Ishikawa (cell line): ENCODE measurements at regions not wholly inside any gene's neighbourhood (a gene's known extent, or its start where the extent isn't known, plus 50 kb on each side); places are given as distances from the start of the nearest gene placed in this dataset.

ENCODE experiments used
- CEBPB ChIP-seq: IDR thresholded peaks from 2 replicates; pipeline ENCODE4 v1.6.1; 2012
- CREB1 ChIP-seq: IDR thresholded peaks from 2 replicates; pipeline ENCODE4 v1.6.1; 2012; ENCODE audit warnings: low read depth
- EGR1 ChIP-seq: IDR thresholded peaks from 2 replicates; pipeline ENCODE4 v1.6.1; 2012
- EP300 ChIP-seq: IDR thresholded peaks from 2 replicates; pipeline ENCODE4 v1.6.1; 2012; ENCODE audit warnings: borderline replicate concordance
- FOXM1 ChIP-seq: IDR thresholded peaks from 2 replicates; pipeline ENCODE4 v1.6.1; 2012; ENCODE audit warnings: low read depth, borderline replicate concordance
- MAX ChIP-seq: IDR thresholded peaks from 2 replicates; pipeline ENCODE4 v1.6.1; 2012
- NFIC ChIP-seq: IDR thresholded peaks from 2 replicates; pipeline ENCODE4 v1.6.1; 2012
- RAD21 ChIP-seq: IDR thresholded peaks from 2 replicates; pipeline ENCODE4 v1.6.1; 2012; ENCODE audit warnings: low read depth
- REST ChIP-seq: IDR thresholded peaks from 2 replicates; pipeline ENCODE4 v1.6.1; 2012; ENCODE audit warnings: low read depth, mild to moderate bottlenecking
- TAF1 ChIP-seq: IDR thresholded peaks from 2 replicates; pipeline ENCODE4 v1.6.1; 2012; ENCODE audit warnings: low read depth, mild to moderate bottlenecking
- TCF12 ChIP-seq: IDR thresholded peaks from 2 replicates; pipeline ENCODE4 v1.6.1; 2012; ENCODE audit warnings: low read depth
- TEAD4 ChIP-seq: IDR thresholded peaks from 2 replicates; pipeline ENCODE4 v1.6.1; 2012
- USF1 ChIP-seq: IDR thresholded peaks from 2 replicates; pipeline ENCODE4 v1.6.1; 2012
- YY1 ChIP-seq: IDR thresholded peaks from 2 replicates; pipeline ENCODE4 v1.6.1; 2012; ENCODE audit warnings: low read depth
- ZBTB7A ChIP-seq: IDR thresholded peaks from 2 replicates; pipeline ENCODE4 v1.6.1; 2012; ENCODE audit warnings: low read depth

- TF ChIP-seq TAF1 (no peak), FOXM1 (no peak), NFIC (no peak), EP300 (no peak), YY1 (no peak), RAD21 (no peak), TCF12 (no peak), REST (no peak), ZBTB7A (no peak), CEBPB (no peak), TEAD4 (no peak), CREB1 (no peak), USF1 (no peak), MAX (no peak), EGR1 (no peak)
Measured at GRCh38 chr11:112617098-112617425, 344.2 kb upstream of the NCAM1 start.

GRCh38 chr11:112617977-112618826 is 343.0 kb upstream of the NCAM1 start:
- TF ChIP-seq NFIC (no peak), CEBPB (no peak), ZBTB7A (no peak), RAD21 (no peak), EGR1 (no peak), TAF1 (no peak), YY1 (no peak), MAX (no peak)

GRCh38 chr11:112619106-112619505 is 342.1 kb upstream of the NCAM1 start:
- no peak for TF ChIP-seq MAX
- TF ChIP-seq FOXM1: no peak
- TF ChIP-seq USF1: no peak
- no peak for TF ChIP-seq EGR1
- no peak for TF ChIP-seq ZBTB7A
- TF ChIP-seq TEAD4: no peak
- TF ChIP-seq CREB1: no peak
- no peak for TF ChIP-seq EP300
- no peak for TF ChIP-seq TAF1
- TF ChIP-seq YY1: no peak
- no peak for TF ChIP-seq RAD21
- no peak for TF ChIP-seq CEBPB
- no peak for TF ChIP-seq REST
- TF ChIP-seq NFIC: no peak
- TF ChIP-seq TCF12: no peak

- no peak for TF ChIP-seq CREB1
- no peak for TF ChIP-seq USF1
- no peak for TF ChIP-seq NFIC
- no peak for TF ChIP-seq EGR1
- TF ChIP-seq YY1: no peak
- TF ChIP-seq MAX: no peak
- TF ChIP-seq ZBTB7A: no peak
- no peak for TF ChIP-seq REST
- TF ChIP-seq TEAD4: no peak
- TF ChIP-seq TCF12: no peak
- no peak for TF ChIP-seq FOXM1
- no peak for TF ChIP-seq TAF1
- no peak for TF ChIP-seq RAD21
- no peak for TF ChIP-seq EP300
- TF ChIP-seq CEBPB: no peak
Measured at GRCh38 chr11:112620621-112621394, 340.4 kb upstream of the NCAM1 start.
